HCT116 (cell line): ENCODE measurements at regions not wholly inside any gene's neighbourhood (a gene's known extent, or its start where the extent isn't known, plus 50 kb on each side); places are given as distances from the start of the nearest gene placed in this dataset.

Experiments
- ATAC-seq: fragments of 200-7000 bp; cut with Tn5 transposase; 2 replicates; pipeline ENCODE4 v1.9.1; 2020; ENCODE audit warnings: mild to moderate bottlenecking, moderate library complexity
- BruUV-seq: library from RNA; stranded (reverse); fragments of 400-500 nt; replicated peaks from 2 replicates; lab custom pipeline; 2021; lab: Mats Ljungman, UMichigan
- CTCF ChIA-PET: fragments of 300-600 bp; sonication (Branson Sonifier 250); formaldehyde crosslinking; loops from one replicate; lab custom pipeline; 2021; ENCODE audit warnings: antibody characterized with exemption; lab: Charles Lee
- POLR2A ChIA-PET: fragments of 300-600, 350-600 bp; sonication (Branson Sonifier 250); formaldehyde crosslinking; loops from one replicate; lab custom pipeline; 2021; ENCODE audit warnings: antibody characterized with exemption; lab: Charles Lee
- RAD21 ChIA-PET, 2 experiments: fragments of 300-600 bp; sonication (Branson Sonifier 250); formaldehyde crosslinking; loops; one replicate each; lab custom pipeline; 2023; ENCODE audit warnings: low total read pairs in 2 of 2; ENCODE audit not compliant: uncharacterized antibody in 2 of 2, unreplicated experiment in 2 of 2, low non-redundant PET in 1 of 2; lab: Charles Lee
- DNase-seq: peaks from one replicate; pipeline ENCODE4 v3.0.0-alpha.2; 2010; ENCODE audit warnings: low read depth, low spot score
- H2AFZ ChIP-seq: fragments of 200-600 bp; shearing (Covaris generic), sonication (generic); 2 replicates; pipeline ENCODE4 v1.6.1; 2017; ENCODE audit warnings: low read depth, mixed run types, mixed read lengths, antibody characterized with exemption, low read length; ENCODE audit not compliant: poor library complexity, severe bottlenecking
- H3K27ac ChIP-seq: 2 replicates; pipeline ENCODE4 v1.5.1; 2012; ENCODE audit warnings: low read depth, low read length
- H3K27me3 ChIP-seq: fragments of 200-600 bp; sonication (generic); 2 replicates; pipeline ENCODE4 v1.6.1; 2016; ENCODE audit warnings: mixed run types, low read length, mixed read lengths; ENCODE audit not compliant: insufficient read depth
- H3K36me3 ChIP-seq, 2 experiments: fragments of 200-500 bp in 1 of 2; fragments of 200-600 bp in 1 of 2; sonication (Bioruptor generic) in 1 of 2; sonication (generic) in 1 of 2; 2 replicates each; pipeline versions ENCODE4 v1.5.1 to v1.6.1; 2014 to 2016; ENCODE audit warnings: low read length in 2 of 2, inconsistent platforms in 1 of 2, mixed read lengths in 1 of 2, mixed run types in 1 of 2; ENCODE audit not compliant: insufficient read depth in 2 of 2, control insufficient read depth in 1 of 2
- H3K4me1 ChIP-seq, 2 experiments: fragments of 200-600 bp in 1 of 2; sonication (generic) in 1 of 2; 2 replicates each; pipeline versions ENCODE4 v1.5.1 to v1.6.1; 2012 to 2017; ENCODE audit warnings: low read length in 2 of 2, inconsistent platforms in 1 of 2, mild to moderate bottlenecking in 1 of 2, mixed read lengths in 1 of 2, mixed run types in 1 of 2, moderate library complexity in 1 of 2; ENCODE audit not compliant: insufficient read depth in 2 of 2, control insufficient read depth in 1 of 2
- H3K4me2 ChIP-seq: fragments of 200-600 bp; sonication (generic); 2 replicates; pipeline ENCODE4 v1.6.1; 2017; ENCODE audit warnings: mixed run types, low read length, mixed read lengths
- H3K4me3 ChIP-seq, 2 experiments: fragments of 200-600 bp in 1 of 2; sonication (generic) in 1 of 2; replicated peaks in 1 of 2; 2 replicates each; pipeline ENCODE4 v1.5.1; 2011 to 2016; ENCODE audit warnings: low read length in 2 of 2, control low read depth in 1 of 2, low read depth in 1 of 2, mild to moderate bottlenecking in 1 of 2, mixed read lengths in 1 of 2, mixed run types in 1 of 2
- H3K79me2 ChIP-seq: fragments of 200-600 bp; sonication (generic); 2 replicates; pipeline ENCODE4 v1.6.1; 2017; ENCODE audit warnings: mild to moderate bottlenecking, mixed run types, low read length, moderate library complexity, mixed read lengths; ENCODE audit not compliant: insufficient read depth
- H3K9ac ChIP-seq: fragments of 200-600 bp; sonication (generic); 2 replicates; pipeline ENCODE4 v1.6.1; 2016; ENCODE audit warnings: low read length, mixed read lengths
- H3K9me2 ChIP-seq: fragments of 200-600 bp; sonication (generic), shearing (Covaris generic); 2 replicates; pipeline ENCODE4 v1.6.1; 2017; ENCODE audit warnings: mixed run types, mild to moderate bottlenecking, moderate library complexity; ENCODE audit not compliant: insufficient read depth
- H3K9me3 ChIP-seq, 2 experiments: fragments of 200-500 bp in 1 of 2; fragments of 200-600 bp in 1 of 2; sonication (Bioruptor generic) in 1 of 2; sonication (generic) in 1 of 2; 2 replicates each; pipeline ENCODE4 v1.6.1; 2014 to 2017; ENCODE audit warnings: low read length in 2 of 2, mixed read lengths in 2 of 2, inconsistent platforms in 1 of 2, low read depth in 1 of 2, mild to moderate bottlenecking in 1 of 2, mixed run types in 1 of 2, moderate library complexity in 1 of 2; ENCODE audit not compliant: control insufficient read depth in 1 of 2, insufficient read depth in 1 of 2
- H4K20me1 ChIP-seq: fragments of 200-600 bp; sonication (generic), shearing (Covaris generic); 2 replicates; pipeline ENCODE4 v1.6.1; 2017; ENCODE audit warnings: mixed run types, mild to moderate bottlenecking, moderate library complexity; ENCODE audit not compliant: insufficient read depth
- RAD21 ChIP-seq: IDR thresholded peaks from 2 replicates; pipeline ENCODE4 v1.6.1; 2012; ENCODE audit warnings: low read depth, mild to moderate bottlenecking
- SP1 ChIP-seq: IDR thresholded peaks from 2 replicates; pipeline ENCODE4 v1.6.1; 2012; ENCODE audit warnings: low read depth
- YY1 ChIP-seq: IDR thresholded peaks from 2 replicates; pipeline ENCODE4 v1.6.1; 2011; ENCODE audit warnings: low read length, low read depth, moderate library complexity, mild to moderate bottlenecking; ENCODE audit not compliant: insufficient replicate concordance; ENCODE audit errors: extremely low read depth
- intact Hi-C: fragments of 100-400 bp; cut with micrococcal nuclease; formaldehyde crosslinking; loops from 2 replicates; pipeline ENCODE4 v1.10.0; 2022

- no peak for DNase-seq
- TF ChIP-seq RAD21 = no peak
- no TSS peak for BruUV-seq
- ChIA-PET POLR2A (no interaction called here), RAD21 (no interaction called here), CTCF (no interaction called here)
- peaks cover 0 to 22% of the 10 kb centered on the region in 2 experiments; a peak in 2 of 4 replicates for H3K9me3 ChIP-seq
- no peaks in the 10 kb centered on the region for H3K79me2 ChIP-seq
- no peak overlapping the region for H3K27ac ChIP-seq
- H3K9ac ChIP-seq = no peak overlapping the region
- no peaks in the 10 kb centered on the region for H3K9me2 ChIP-seq
- intact Hi-C loops = no loop called here
- no peaks in the 10 kb centered on the region for H3K36me3 ChIP-seq
- H4K20me1 ChIP-seq = no peaks in the 10 kb centered on the region
- no peak overlapping the region for H2AFZ ChIP-seq
- ATAC-seq = no peak
- no peak overlapping the region for H3K4me2 ChIP-seq
- no peak overlapping the region for H3K4me3 ChIP-seq
- H3K27me3 ChIP-seq = no peaks in the 10 kb centered on the region
- no peaks in the 10 kb centered on the region for H3K4me1 ChIP-seq
Measured at GRCh38 chr20:60569116-60569515, 610.9 kb downstream of the CDH26 start.

GRCh38 chr20:60570481-60571277, 612.5 kb downstream of the CDH26 start:
- intact Hi-C loops = no loop called here
- H2AFZ ChIP-seq = no peak overlapping the region
- ChIA-PET CTCF (no interaction called here), RAD21 (no interaction called here), POLR2A (no interaction called here)
- BruUV-seq = no TSS peak
- no peak overlapping the region for H3K9ac ChIP-seq
- H3K27ac ChIP-seq = no peak overlapping the region
- H3K9me3 ChIP-seq = peaks cover under 1 to 23% of the 10 kb centered on the region in 2 experiments; a peak in 2 of 4 replicates
- TF ChIP-seq SP1 (no peak), YY1 (no peak), RAD21 (no peak)
- no peak for ATAC-seq
- H3K4me1 ChIP-seq = no peaks in the 10 kb centered on the region
- DNase-seq = no peak
- H4K20me1 ChIP-seq = no peaks in the 10 kb centered on the region
- no peaks in the 10 kb centered on the region for H3K36me3 ChIP-seq
- no peaks in the 10 kb centered on the region for H3K9me2 ChIP-seq
- no peaks in the 10 kb centered on the region for H3K79me2 ChIP-seq
- H3K27me3 ChIP-seq = no peaks in the 10 kb centered on the region
- no peak overlapping the region for H3K4me2 ChIP-seq
- no peak overlapping the region for H3K4me3 ChIP-seq
